OCI-LY3 (cell line): ENCODE measurements at regions not wholly inside any gene's neighbourhood (a gene's known extent, or its start where the extent isn't known, plus 50 kb on each side); places are given as distances from the start of the nearest gene placed in this dataset.

ENCODE experiments used
- CTCF ChIP-seq: fragments of 200-600, 300-600 bp; sonication (generic); IDR thresholded peaks from 2 replicates; pipeline ENCODE4 v1.5.1; 2014; ENCODE audit warnings: antibody characterized with exemption, low read length, low read depth
- EZH2phosphoT487 ChIP-seq: fragments of 200-600 bp; shearing (Covaris generic); IDR thresholded peaks from 2 replicates; pipeline ENCODE4 v1.6.1; 2018; ENCODE audit warnings: antibody characterized with exemption, mixed run types, low read depth

DNA sequence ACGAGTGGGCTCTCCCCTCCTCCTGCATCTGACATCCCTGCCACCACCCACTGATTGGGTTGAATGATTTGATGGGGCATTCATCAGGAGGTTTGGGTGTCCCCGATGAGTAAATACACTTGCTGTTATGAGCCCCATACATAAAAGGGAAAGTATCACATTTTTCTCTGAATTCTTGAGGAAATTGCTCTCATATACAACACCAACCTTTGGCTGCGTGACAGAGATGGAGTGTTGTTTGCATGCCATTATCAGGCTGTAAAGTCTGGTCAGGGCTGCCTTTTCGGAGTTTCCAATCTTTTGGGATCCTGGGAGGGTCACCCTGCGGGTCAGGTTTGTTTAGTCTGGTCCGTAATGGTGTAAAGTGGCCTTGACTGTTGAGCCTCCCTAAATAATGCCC is 227.9 kb upstream of the SPRED2 start:
- TF ChIP-seq CTCF, result no peak
- TF ChIP-seq EZH2phosphoT487, result no peak
